ENCODE measurements at regions not wholly inside any gene's neighbourhood (a gene's known extent, or its start where the extent isn't known, plus 50 kb on each side); places are given as distances from the start of the nearest gene placed in this dataset.

DNA sequence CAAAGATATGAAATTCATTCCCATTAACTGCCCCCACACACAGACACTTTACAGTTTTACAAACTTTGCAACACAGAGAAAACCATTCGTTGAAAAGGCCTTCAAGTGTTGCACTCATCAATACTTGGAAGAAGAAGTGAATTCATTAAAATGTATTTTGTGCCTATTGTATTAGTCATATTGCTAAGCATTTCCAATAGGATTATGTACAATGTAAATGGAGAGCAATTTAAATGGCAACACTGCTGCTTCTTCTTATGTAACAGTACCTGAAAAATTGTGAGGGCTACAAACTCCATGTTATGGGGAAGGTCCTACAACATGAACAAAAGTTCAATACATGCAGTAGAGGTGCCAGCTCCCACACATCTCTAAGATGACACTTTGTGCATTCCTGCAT, 209.3 kb upstream of the POGK start:
- ChIA-PET POLR2A (ENCODE audit: partially characterized antibody) (no interaction called here), CTCF (ENCODE audit: partially characterized antibody) (no interaction called here)
- no peak for FAIRE-seq
- Histone ChIP-seq H3K27me3 (replicated peaks in 1 of 4; ENCODE audit: control insufficient read depth in 3 of 4, extremely low read depth in 1 of 4, insufficient read depth in 3 of 4, low read length in 3 of 4) (no peaks in the 10 kb centered on the region), H2BK12ac (ENCODE audit: low read depth, low read length) (no peak overlapping the region), H4K5ac (ENCODE audit: insufficient read length, low read depth, low read length) (no peak overlapping the region), H3K56ac (replicated peaks; ENCODE audit: insufficient read length, low read depth, low read length) (no peak overlapping the region), H3K27ac (ENCODE audit: low read depth, low read length) (no peak overlapping the region), H3K9ac (replicated peaks in 1 of 4; ENCODE audit: extremely low read depth in 1 of 4, low read depth in 3 of 4, low read length in 3 of 4) (no peak overlapping the region), H3K4me3 (ENCODE audit: extremely low read depth in 1 of 4, insufficient read depth in 2 of 4, low read depth in 3 of 4, low read length in 4 of 4) (no peak overlapping the region), H2AFZ (ENCODE audit: low read length) (no peak overlapping the region), H3K9me3 (ENCODE audit: insufficient read depth in 2 of 2, low read depth in 1 of 2, low read length in 1 of 2) (no peaks in the 10 kb centered on the region), H3K4ac (replicated peaks; ENCODE audit: insufficient read length, low read depth, low read length) (no peak overlapping the region), H2BK120ac (replicated peaks; ENCODE audit: low read depth, low read length) (no peak overlapping the region), H4K20me1 (replicated peaks in 1 of 2; ENCODE audit: control insufficient read depth in 1 of 2, insufficient read depth in 2 of 2, low read length in 2 of 2) (no peaks in the 10 kb centered on the region), H2BK15ac (ENCODE audit: low read length) (no peak overlapping the region), H4K8ac (ENCODE audit: extremely low read depth, insufficient read depth, low read length) (no peak overlapping the region), H3K14ac (ENCODE audit: insufficient read length) (no peak overlapping the region), H2BK20ac (ENCODE audit: low read length) (no peak overlapping the region), H3K79me2 (ENCODE audit: control insufficient read depth in 1 of 2, insufficient read depth in 2 of 2, low read length in 2 of 2) (no peaks in the 10 kb centered on the region), H4K91ac (replicated peaks; ENCODE audit: insufficient read length, low read length) (no peak overlapping the region), H3K23me2 (ENCODE audit: low read depth, low read length) (no peaks in the 10 kb centered on the region), H3K23ac (ENCODE audit: insufficient read length) (no peak overlapping the region), H2BK5ac (ENCODE audit: low read depth, low read length) (no peak overlapping the region), H3K4me2 (ENCODE audit: insufficient read depth in 1 of 2, low read depth in 2 of 2, low read length in 2 of 2) (no peak overlapping the region), H3K4me1 (replicated peaks in 1 of 4; ENCODE audit: control insufficient read depth in 3 of 4, insufficient read depth in 4 of 4, low read length in 3 of 4) (no peaks in the 10 kb centered on the region), H3K18ac (ENCODE audit: extremely low read depth, low read length) (no peak overlapping the region), H2AK5ac (ENCODE audit: low read depth, low read length) (no peak overlapping the region), H3K79me1 (ENCODE audit: low read depth, low read length) (no peaks in the 10 kb centered on the region), H3K36me3 (ENCODE audit: control insufficient read depth in 2 of 4, insufficient read depth in 4 of 4, low read length in 3 of 4) (no peaks in the 10 kb centered on the region)
- TF ChIP-seq HDAC6 (IDR thresholded peaks at IDR 0.05; ENCODE audit: low read depth, low read length) (no peak), SUZ12 (IDR thresholded peaks at IDR 0.05; ENCODE audit: low read length) (no peak), RFX5 (IDR thresholded peaks at IDR 0.05; ENCODE audit: borderline replicate concordance, low read depth, low read length) (no peak), POLR2A (IDR thresholded peaks at IDR 0.05; ENCODE audit: control extremely low read depth in 1 of 2, low read depth in 2 of 2, low read length in 2 of 2) (no peak), CREB1 (IDR thresholded peaks at IDR 0.05) (no peak), BRCA1 (IDR thresholded peaks at IDR 0.05; ENCODE audit: low read depth, low read length) (no peak), SP2 (IDR thresholded peaks at IDR 0.05; ENCODE audit: low read length) (no peak)
- TF ChIP-seq, protein P1, sequence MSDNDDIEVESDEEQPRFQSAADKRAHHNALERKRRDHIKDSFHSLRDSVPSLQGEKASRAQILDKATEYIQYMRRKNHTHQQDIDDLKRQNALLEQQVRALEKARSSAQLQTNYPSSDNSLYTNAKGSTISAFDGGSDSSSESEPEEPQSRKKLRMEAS (IDR thresholded peaks at IDR 0.05), result no peak
- no peak for DNase-seq (ENCODE audit: low read depth in 1 of 2, low spot score in 2 of 2)
- 89% methylated on average over 1 of the region's 1 CpG; no CpG with 5 or more reads in 1 of the 2 experiments for WGBS, 2 experiments (ENCODE audit: extremely low coverage in 1 of 2, insufficient coverage in 1 of 2, insufficient read length in 1 of 2, insufficient replicate concordance in 2 of 2, low coverage in 1 of 2, low lambda C conversion rate in 2 of 2, missing lambda C conversion rate in 1 of 2)

Data from H1 (cell line).